ENCODE measurements at regions not wholly inside any gene's neighbourhood (a gene's known extent, or its start where the extent isn't known, plus 50 kb on each side); places are given as distances from the start of the nearest gene placed in this dataset.

GRCh38 chr14:26722258-26722657 lies 124.4 kb upstream of the NOVA1 start:
- H3K36me3 ChIP-seq (ENCODE audit: control insufficient read depth, insufficient read depth, low read length): no peaks in the 10 kb centered on the region
- H3K9me3 ChIP-seq (ENCODE audit: control insufficient read depth, low read length): no peaks in the 10 kb centered on the region
- no peak overlapping the region for H3K4me3 ChIP-seq (ENCODE audit: extremely low read depth, insufficient read depth, low read length, poor library complexity, severe bottlenecking)
- no peaks in the 10 kb centered on the region for H3K4me1 ChIP-seq (ENCODE audit: control insufficient read depth, insufficient read depth, low read length, poor library complexity, severe bottlenecking)
- no peak overlapping the region for H3K27ac ChIP-seq (ENCODE audit: low read depth, low read length, severe bottlenecking)

DNA sequence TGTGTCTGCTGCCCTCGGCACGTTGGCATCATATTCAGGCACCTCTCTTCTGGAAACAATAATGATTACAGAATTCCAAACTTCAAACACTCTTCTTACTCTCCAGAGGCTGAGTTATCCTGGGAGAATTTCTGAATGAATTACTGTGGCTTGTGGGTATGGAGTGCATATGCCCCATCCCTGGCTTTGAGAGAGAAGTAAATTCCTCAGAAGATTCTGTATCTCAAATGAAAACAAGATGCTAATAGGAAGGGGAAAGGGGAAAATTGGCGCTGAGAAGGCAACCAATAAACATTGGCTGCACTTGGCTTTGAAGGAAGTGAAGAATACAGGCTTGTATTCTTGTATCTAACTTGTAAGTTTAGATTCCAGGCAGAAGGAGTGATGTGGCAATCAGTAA lies 132.0 kb upstream of the NOVA1 start:
- H3K4me1 ChIP-seq (ENCODE audit: control insufficient read depth, insufficient read depth, low read length, poor library complexity, severe bottlenecking): no peaks in the 10 kb centered on the region
- WGBS, 2 experiments (ENCODE audit: insufficient coverage in 2 of 2): 83 to 94% methylated on average over 1 to 3 of the region's 3 CpGs
- H3K9me3 ChIP-seq (ENCODE audit: control insufficient read depth, low read length): no peaks in the 10 kb centered on the region
- no peak overlapping the region for H3K4me3 ChIP-seq (ENCODE audit: extremely low read depth, insufficient read depth, low read length, poor library complexity, severe bottlenecking)
- no peaks in the 10 kb centered on the region for H3K36me3 ChIP-seq (ENCODE audit: control insufficient read depth, insufficient read depth, low read length)
- no peak overlapping the region for H3K27ac ChIP-seq (ENCODE audit: low read depth, low read length, severe bottlenecking)

DNA sequence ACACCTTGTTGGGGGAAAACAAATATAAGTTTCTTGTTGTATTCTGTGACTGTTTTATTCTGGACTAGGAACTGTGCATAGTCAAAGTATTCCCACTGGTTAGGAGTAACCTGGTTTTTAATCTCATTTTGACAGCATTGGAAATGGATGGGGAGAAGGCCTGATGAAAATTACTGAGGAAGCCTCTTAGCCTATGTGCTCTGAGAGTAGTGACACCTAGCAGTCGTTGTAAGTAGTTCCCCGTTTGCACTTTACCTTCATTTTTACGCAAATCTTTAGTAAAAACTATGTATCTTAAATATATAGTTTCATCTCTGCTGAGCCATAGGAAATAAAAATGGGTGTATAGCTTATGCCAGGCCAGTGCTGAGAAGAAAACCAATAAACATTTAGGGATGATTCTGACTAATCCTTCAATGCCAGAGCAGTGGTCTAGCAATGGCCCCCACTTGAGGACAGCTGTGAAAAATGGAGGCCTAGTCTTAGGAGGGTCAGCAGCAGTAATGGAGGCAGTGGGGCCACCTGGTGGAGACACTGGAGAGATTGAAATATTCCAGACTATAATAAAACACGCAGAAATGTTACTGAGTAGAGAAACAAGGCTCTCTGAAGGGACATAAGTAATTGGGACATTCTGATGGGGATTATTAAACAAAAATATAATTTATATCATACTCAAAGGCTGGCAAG lies 133.2 kb upstream of the NOVA1 start:
- Histone ChIP-seq H3K36me3 (ENCODE audit: control insufficient read depth, insufficient read depth, low read length) (no peaks in the 10 kb centered on the region), H3K9me3 (ENCODE audit: control insufficient read depth, low read length) (no peaks in the 10 kb centered on the region), H3K27ac (ENCODE audit: low read depth, low read length, severe bottlenecking) (no peak overlapping the region), H3K4me3 (ENCODE audit: extremely low read depth, insufficient read depth, low read length, poor library complexity, severe bottlenecking) (no peak overlapping the region), H3K4me1 (ENCODE audit: control insufficient read depth, insufficient read depth, low read length, poor library complexity, severe bottlenecking) (no peaks in the 10 kb centered on the region)
- no CpG with 5 or more reads among the region's 4 CpGs for WGBS, 2 experiments (ENCODE audit: insufficient coverage in 2 of 2)

GRCh38 chr14:26735811-26736210 lies 138.0 kb upstream of the NOVA1 start:
- Histone ChIP-seq H3K9me3 (ENCODE audit: control insufficient read depth, low read length) (no peaks in the 10 kb centered on the region), H3K27ac (ENCODE audit: low read depth, low read length, severe bottlenecking) (no peak overlapping the region), H3K4me1 (ENCODE audit: control insufficient read depth, insufficient read depth, low read length, poor library complexity, severe bottlenecking) (no peaks in the 10 kb centered on the region), H3K36me3 (ENCODE audit: control insufficient read depth, insufficient read depth, low read length) (no peaks in the 10 kb centered on the region), H3K4me3 (ENCODE audit: extremely low read depth, insufficient read depth, low read length, poor library complexity, severe bottlenecking) (no peak overlapping the region)
- 92% methylated on average over 2 of the region's 2 CpGs; no CpG with 5 or more reads in 1 of the 2 experiments for WGBS, 2 experiments (ENCODE audit: insufficient coverage in 2 of 2)

- no peak overlapping the region for H3K4me3 ChIP-seq (ENCODE audit: extremely low read depth, insufficient read depth, low read length, poor library complexity, severe bottlenecking)
- no peaks in the 10 kb centered on the region for H3K36me3 ChIP-seq (ENCODE audit: control insufficient read depth, insufficient read depth, low read length)
- H3K9me3 ChIP-seq (ENCODE audit: control insufficient read depth, low read length): no peaks in the 10 kb centered on the region
- H3K27ac ChIP-seq (ENCODE audit: low read depth, low read length, severe bottlenecking): no peak overlapping the region
- WGBS, 2 experiments (ENCODE audit: insufficient coverage in 2 of 2): 73% methylated on average over 3 of the region's 3 CpGs; no CpG with 5 or more reads in 1 of the 2 experiments
- no peaks in the 10 kb centered on the region for H3K4me1 ChIP-seq (ENCODE audit: control insufficient read depth, insufficient read depth, low read length, poor library complexity, severe bottlenecking)
Observed at GRCh38 chr14:26738571-26738970, 140.7 kb upstream of the NOVA1 start.

GRCh38 chr14:26741711-26742212 lies 143.9 kb upstream of the NOVA1 start:
- Histone ChIP-seq H3K36me3 (ENCODE audit: control insufficient read depth, insufficient read depth, low read length) (no peaks in the 10 kb centered on the region), H3K27ac (ENCODE audit: low read depth, low read length, severe bottlenecking) (no peak overlapping the region), H3K9me3 (ENCODE audit: control insufficient read depth, low read length) (no peaks in the 10 kb centered on the region), H3K4me1 (ENCODE audit: control insufficient read depth, insufficient read depth, low read length, poor library complexity, severe bottlenecking) (no peaks in the 10 kb centered on the region), H3K4me3 (ENCODE audit: extremely low read depth, insufficient read depth, low read length, poor library complexity, severe bottlenecking) (no peak overlapping the region)

DNA sequence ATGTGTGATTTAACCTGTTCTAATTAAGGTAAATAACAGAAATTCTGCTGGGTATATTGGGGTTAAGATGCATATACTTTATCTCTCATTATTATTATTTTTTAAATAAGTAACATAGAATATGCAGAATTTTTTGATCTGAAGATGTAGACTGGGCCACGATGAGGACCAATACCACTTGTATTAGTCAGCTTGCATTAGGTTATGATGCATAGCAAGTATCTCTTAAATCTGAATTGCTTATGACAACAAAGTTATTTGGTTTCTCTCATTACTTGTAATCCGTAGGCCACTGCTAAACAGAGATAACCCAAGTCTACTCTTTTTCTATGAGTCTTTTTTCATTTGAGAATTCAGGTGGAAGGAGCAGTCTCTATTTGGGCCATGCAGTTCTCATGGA lies 145.5 kb upstream of the NOVA1 start:
- Histone ChIP-seq H3K36me3 (ENCODE audit: control insufficient read depth, insufficient read depth, low read length) (no peaks in the 10 kb centered on the region), H3K4me1 (ENCODE audit: control insufficient read depth, insufficient read depth, low read length, poor library complexity, severe bottlenecking) (no peaks in the 10 kb centered on the region), H3K4me3 (ENCODE audit: extremely low read depth, insufficient read depth, low read length, poor library complexity, severe bottlenecking) (no peak overlapping the region), H3K27ac (ENCODE audit: low read depth, low read length, severe bottlenecking) (no peak overlapping the region), H3K9me3 (ENCODE audit: control insufficient read depth, low read length) (no peaks in the 10 kb centered on the region)
- WGBS, 2 experiments (ENCODE audit: insufficient coverage in 2 of 2): 80% methylated on average over 1 of the region's 2 CpGs; no CpG with 5 or more reads in 1 of the 2 experiments

- Histone ChIP-seq H3K4me1 (ENCODE audit: control insufficient read depth, insufficient read depth, low read length, poor library complexity, severe bottlenecking) (no peaks in the 10 kb centered on the region), H3K9me3 (ENCODE audit: control insufficient read depth, low read length) (no peaks in the 10 kb centered on the region), H3K4me3 (ENCODE audit: extremely low read depth, insufficient read depth, low read length, poor library complexity, severe bottlenecking) (no peak overlapping the region), H3K36me3 (ENCODE audit: control insufficient read depth, insufficient read depth, low read length) (no peaks in the 10 kb centered on the region), H3K27ac (ENCODE audit: low read depth, low read length, severe bottlenecking) (no peak overlapping the region)
- no CpG with 5 or more reads among the region's 1 CpG for WGBS, 2 experiments (ENCODE audit: insufficient coverage in 2 of 2)
Observed at GRCh38 chr14:26744903-26745302, 147.1 kb upstream of the NOVA1 start.

GRCh38 chr14:26761532-26761931 lies 163.7 kb upstream of the NOVA1 start:
- 88 to 91% methylated on average over 8 of the region's 9 CpGs for WGBS, 2 experiments (ENCODE audit: insufficient coverage in 2 of 2)
- H3K4me3 ChIP-seq (ENCODE audit: extremely low read depth, insufficient read depth, low read length, poor library complexity, severe bottlenecking): no peak overlapping the region
- no peaks in the 10 kb centered on the region for H3K9me3 ChIP-seq (ENCODE audit: control insufficient read depth, low read length)
- H3K4me1 ChIP-seq (ENCODE audit: control insufficient read depth, insufficient read depth, low read length, poor library complexity, severe bottlenecking): no peaks in the 10 kb centered on the region
- no peaks in the 10 kb centered on the region for H3K36me3 ChIP-seq (ENCODE audit: control insufficient read depth, insufficient read depth, low read length)
- no peak overlapping the region for H3K27ac ChIP-seq (ENCODE audit: low read depth, low read length, severe bottlenecking)

- Histone ChIP-seq H3K4me1 (ENCODE audit: control insufficient read depth, insufficient read depth, low read length, poor library complexity, severe bottlenecking) (no peaks in the 10 kb centered on the region), H3K4me3 (ENCODE audit: extremely low read depth, insufficient read depth, low read length, poor library complexity, severe bottlenecking) (no peak overlapping the region), H3K27ac (ENCODE audit: low read depth, low read length, severe bottlenecking) (peak overlapping the region; percentile 19), H3K36me3 (ENCODE audit: control insufficient read depth, insufficient read depth, low read length) (no peaks in the 10 kb centered on the region), H3K9me3 (ENCODE audit: control insufficient read depth, low read length) (no peaks in the 10 kb centered on the region)
Observed at GRCh38 chr14:26765301-26765700, 167.5 kb upstream of the NOVA1 start.

GRCh38 chr14:26765768-26766520 lies 168.1 kb upstream of the NOVA1 start:
- 90 to 100% methylated on average over 2 of the region's 2 CpGs for WGBS, 2 experiments (ENCODE audit: insufficient coverage in 2 of 2)
- Histone ChIP-seq H3K9me3 (ENCODE audit: control insufficient read depth, low read length) (no peaks in the 10 kb centered on the region), H3K4me1 (ENCODE audit: control insufficient read depth, insufficient read depth, low read length, poor library complexity, severe bottlenecking) (no peaks in the 10 kb centered on the region), H3K36me3 (ENCODE audit: control insufficient read depth, insufficient read depth, low read length) (no peaks in the 10 kb centered on the region), H3K27ac (ENCODE audit: low read depth, low read length, severe bottlenecking) (peak overlapping the region; percentile 19), H3K4me3 (ENCODE audit: extremely low read depth, insufficient read depth, low read length, poor library complexity, severe bottlenecking) (no peak overlapping the region)

Data from mesodermal cell (in vitro differentiated cells).